Hematopoietic multipotent progenitor cell (in vitro differentiated cells): ENCODE measurements at regions not wholly inside any gene's neighbourhood (a gene's known extent, or its start where the extent isn't known, plus 50 kb on each side); places are given as distances from the start of the nearest gene placed in this dataset.
A peak's percentile ranks its signal among the peaks of the same experiment; 100 is the strongest.

Experiments
- DNase-seq, 3 donors: peaks; one replicate each; pipeline ENCODE4 v3.0.0-alpha.2; 2011 to 2015; ENCODE audit warnings: low read depth in 2 of 3, low spot score in 2 of 3

- DNase-seq: no peak
These were observed 387.7 kb upstream of the PTGER4 start for GRCh38 chr5:40292006-40292405.

GRCh38 chr5:40291338-40291737 lies 388.4 kb upstream of the PTGER4 start:
- no peak for DNase-seq

GRCh38 chr5:40288800-40289485 lies 390.8 kb upstream of the PTGER4 start:
- no peak for DNase-seq

DNA sequence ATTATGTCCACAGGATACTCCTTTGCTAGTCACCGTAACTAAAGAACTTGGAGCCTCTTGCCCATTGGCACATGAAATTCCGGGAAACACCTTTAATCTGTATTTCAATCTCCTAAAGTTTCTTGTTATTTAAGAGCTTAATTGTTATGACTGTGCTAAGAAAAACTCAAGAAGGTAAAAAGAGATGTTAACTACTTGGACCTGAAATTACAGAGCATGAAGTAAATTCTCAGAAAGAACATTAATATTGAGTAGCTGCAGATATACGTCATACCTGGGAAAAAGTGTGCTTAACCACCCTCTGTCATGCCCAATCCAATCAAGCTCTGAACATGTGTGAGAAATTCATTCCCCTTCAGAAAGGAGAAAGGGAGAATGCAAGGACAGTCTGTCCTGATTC lies 394.9 kb upstream of the PTGER4 start:
- DNase-seq: no peak

- no peak for DNase-seq
These were observed 400.8 kb upstream of the PTGER4 start for GRCh38 chr5:40278881-40279280.

GRCh38 chr5:40277161-40277906 lies 402.4 kb upstream of the PTGER4 start:
- DNase-seq: no peak

GRCh38 chr5:40276426-40277102 lies 403.2 kb upstream of the PTGER4 start:
- DNase-seq: no peak

GRCh38 chr5:40274568-40274967 lies 405.1 kb upstream of the PTGER4 start:
- DNase-seq: no peak

GRCh38 chr5:40273936-40274335 lies 405.8 kb upstream of the PTGER4 start:
- no peak for DNase-seq

DNA sequence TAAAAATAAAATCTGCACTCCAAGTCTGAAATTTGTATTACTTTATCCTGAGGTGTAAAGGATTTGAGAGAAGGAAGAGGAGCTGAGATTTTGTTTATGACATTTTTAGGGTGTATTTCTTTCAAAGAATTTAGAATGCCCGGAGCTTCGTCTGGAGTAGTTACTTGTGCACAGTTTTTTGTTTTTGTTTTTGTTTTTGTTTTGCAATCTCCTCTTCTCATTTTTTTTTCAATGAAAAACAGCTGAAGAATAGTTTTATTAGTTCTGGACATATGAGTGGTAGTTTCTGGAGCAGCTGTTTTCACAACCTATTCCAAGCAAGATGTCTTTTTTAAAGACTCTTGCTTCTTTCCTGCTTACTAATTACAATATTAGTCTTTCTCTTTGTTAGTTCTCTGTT lies 408.2 kb upstream of the PTGER4 start:
- no peak for DNase-seq

DNA sequence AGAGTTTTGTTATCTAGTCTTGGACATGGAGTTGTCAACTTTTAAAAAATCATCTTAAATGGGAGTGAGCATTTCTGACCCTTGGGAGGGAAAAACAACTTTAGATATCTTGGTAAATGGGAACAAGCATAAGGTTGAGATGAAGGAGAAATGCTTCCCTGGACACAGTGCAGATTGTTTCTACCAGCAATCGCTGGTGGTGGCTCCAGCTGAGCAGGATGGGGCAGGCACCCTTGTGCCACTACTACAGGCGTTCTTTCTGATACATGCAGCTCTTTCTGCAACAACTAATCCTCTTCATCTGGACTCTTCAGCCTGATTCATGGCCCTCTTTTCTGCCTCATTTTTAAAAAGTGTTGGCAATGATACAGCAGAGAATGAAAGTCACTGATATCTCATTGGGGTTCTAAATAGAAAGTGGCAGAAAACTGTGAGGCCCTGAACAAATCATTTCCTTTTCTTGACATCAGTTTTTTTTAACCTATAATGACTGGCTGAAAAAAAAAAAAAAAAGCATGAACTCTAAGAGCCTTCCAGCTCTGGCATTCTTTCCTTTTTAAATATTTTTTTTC lies 409.4 kb upstream of the PTGER4 start:
- peak in 1 of 3 donors; percentile 8 for DNase-seq

DNA sequence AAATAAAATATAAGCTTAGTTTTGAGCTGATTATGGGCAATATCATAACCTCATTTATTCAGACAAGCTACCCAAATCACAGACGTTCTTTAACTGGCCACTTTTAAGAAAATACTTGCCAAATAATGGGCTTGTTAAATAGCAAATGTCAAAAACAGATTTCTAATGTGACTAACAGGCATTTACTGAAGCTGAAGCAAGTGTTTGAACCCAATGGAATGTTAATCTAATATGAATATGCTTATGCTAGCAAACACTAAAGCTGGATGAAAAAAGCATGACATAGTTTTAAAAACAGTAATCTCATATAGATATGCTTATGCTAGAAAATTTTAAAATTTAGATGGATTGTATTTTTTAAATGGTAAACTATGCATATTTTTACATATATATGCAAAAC lies 411.6 kb upstream of the PTGER4 start:
- DNase-seq: no peak

GRCh38 chr5:40266952-40267351 lies 412.8 kb upstream of the PTGER4 start:
- DNase-seq: no peak

DNA sequence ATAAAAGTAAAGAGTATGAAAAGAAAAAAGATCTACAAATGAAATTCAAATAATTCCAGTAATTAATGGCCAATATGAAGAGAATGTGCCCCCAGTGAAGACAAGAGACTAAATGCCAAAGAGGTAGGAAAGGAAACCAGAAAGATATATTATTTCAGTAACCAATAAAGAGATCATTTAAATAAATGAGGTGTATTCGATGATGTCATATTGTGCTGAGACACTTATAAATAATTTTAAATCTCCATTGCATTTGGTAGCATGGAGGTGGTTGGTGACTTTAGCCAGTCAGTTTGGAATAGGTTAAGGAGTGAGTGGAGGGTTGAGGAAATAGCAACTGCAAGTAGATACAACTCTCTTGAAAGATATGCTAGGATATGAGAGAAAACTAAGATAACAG lies 417.7 kb upstream of the PTGER4 start:
- DNase-seq: no peak

- no peak for DNase-seq
These were observed 419.4 kb upstream of the PTGER4 start for GRCh38 chr5:40260361-40260760.

GRCh38 chr5:40258222-40258621 lies 421.5 kb upstream of the PTGER4 start:
- DNase-seq: no peak

- DNase-seq: no peak
These were observed 439.0 kb upstream of the PTGER4 start for GRCh38 chr5:40240671-40241070.

GRCh38 chr5:40240111-40240510 lies 439.6 kb upstream of the PTGER4 start:
- DNase-seq: no peak

GRCh38 chr5:40238066-40238745 lies 441.5 kb upstream of the PTGER4 start:
- no peak for DNase-seq

- DNase-seq: no peak
These were observed 444.0 kb upstream of the PTGER4 start for GRCh38 chr5:40235471-40236400.
